GM21381 (cell line): ENCODE measurements at regions not wholly inside any gene's neighbourhood (a gene's known extent, or its start where the extent isn't known, plus 50 kb on each side); places are given as distances from the start of the nearest gene placed in this dataset.

Experiments used
- ATAC-seq: cut with Tn5 transposase; IDR thresholded peaks from one replicate; pipeline ENCODE4 v1.9.1; 2021; ENCODE audit warnings: mild to moderate bottlenecking, moderate library complexity; ENCODE audit not compliant: unreplicated experiment

GRCh38 chr17:73947281-73947965 lies 256.1 kb upstream of the RPL38 start:
- no peak for ATAC-seq

GRCh38 chr17:73947966-73948355 lies 255.5 kb upstream of the RPL38 start:
- ATAC-seq: no peak

GRCh38 chr17:73949903-73950592 lies 253.4 kb upstream of the RPL38 start:
- ATAC-seq: no peak

- no peak for ATAC-seq
Measured at GRCh38 chr17:73950593-73950914, 252.9 kb upstream of the RPL38 start.

- no peak for ATAC-seq
Measured at GRCh38 chr17:73952082-73952479, 251.4 kb upstream of the RPL38 start.

- ATAC-seq: no peak
Measured at GRCh38 chr17:73952480-73953205, 250.8 kb upstream of the RPL38 start.

GRCh38 chr17:73953206-73954033 lies 250.1 kb upstream of the RPL38 start:
- ATAC-seq: no peak

GRCh38 chr17:73954951-73955350 lies 248.5 kb upstream of the RPL38 start:
- ATAC-seq: no peak

- ATAC-seq: no peak
Measured at GRCh38 chr17:73955616-73956015, 247.9 kb upstream of the RPL38 start.

- no peak for ATAC-seq
Measured at GRCh38 chr17:73956169-73956568, 247.3 kb upstream of the RPL38 start.

GRCh38 chr17:73956595-73957465 lies 246.6 kb upstream of the RPL38 start:
- ATAC-seq: no peak

GRCh38 chr17:73957564-73957963 lies 245.9 kb upstream of the RPL38 start:
- ATAC-seq: no peak

- no peak for ATAC-seq
Measured at GRCh38 chr17:73958453-73958852, 245.0 kb upstream of the RPL38 start.

- ATAC-seq: no peak
Measured at GRCh38 chr17:73960469-73960868, 243.0 kb upstream of the RPL38 start.

- ATAC-seq: no peak
Measured at GRCh38 chr17:73962308-73962707, 241.2 kb upstream of the RPL38 start.

- no peak for ATAC-seq
Measured at GRCh38 chr17:73968680-73969079, 234.8 kb upstream of the RPL38 start.

GRCh38 chr17:73969956-73970355 lies 233.5 kb upstream of the RPL38 start:
- ATAC-seq: no peak

- no peak for ATAC-seq
Measured at GRCh38 chr17:73971127-73971526, 232.4 kb upstream of the RPL38 start.

- no peak for ATAC-seq
Measured at GRCh38 chr17:73972056-73972455, 231.4 kb upstream of the RPL38 start.

GRCh38 chr17:73972901-73973300 lies 230.6 kb upstream of the RPL38 start:
- no peak for ATAC-seq
